ENCODE measurements at regions not wholly inside any gene's neighbourhood (a gene's known extent, or its start where the extent isn't known, plus 50 kb on each side); places are given as distances from the start of the nearest gene placed in this dataset.

DNA sequence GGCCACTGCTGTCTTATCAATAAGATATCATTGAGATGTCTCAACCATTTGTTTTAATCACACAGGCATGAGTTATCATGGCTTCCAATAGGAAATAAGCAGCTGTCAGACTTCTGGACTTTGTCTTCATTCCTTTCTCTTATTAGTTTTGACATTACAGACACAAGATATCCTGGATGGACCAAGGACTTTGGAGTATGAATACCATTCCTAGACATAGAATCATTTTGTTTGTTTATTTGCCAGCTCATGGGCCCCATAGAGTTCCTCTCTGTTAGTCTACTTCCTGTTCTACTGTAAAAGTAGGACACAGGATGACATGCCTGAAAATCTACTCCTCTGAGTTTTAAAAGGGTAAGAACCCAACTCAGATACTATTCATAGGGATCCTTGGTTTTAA lies 77.7 kb upstream of the KCNJ16 start:
- no peak overlapping the region for H3K27ac ChIP-seq (ENCODE audit: low read depth in 1 of 2, low read length in 2 of 2)

DNA sequence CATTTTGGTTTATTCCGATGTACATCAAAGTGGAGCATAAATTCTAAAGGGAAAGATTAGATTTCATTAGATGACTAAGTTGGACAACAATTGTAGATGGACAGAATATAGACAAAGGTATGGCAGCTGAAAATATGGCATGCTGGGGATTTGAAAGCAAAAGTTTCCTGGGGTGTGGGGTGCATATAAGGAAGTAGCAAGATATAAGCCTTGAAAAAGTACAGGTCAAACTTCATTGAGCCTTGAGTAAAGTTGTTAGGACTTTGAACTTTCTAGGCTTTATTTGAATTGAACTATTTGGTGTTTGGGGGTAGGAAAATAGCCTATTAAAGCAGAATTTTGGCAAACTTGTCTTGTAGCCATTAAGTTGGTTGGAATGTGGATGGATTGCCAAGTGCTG lies 75.8 kb upstream of the KCNJ16 start:
- ATAC-seq (ENCODE audit: low FRiP score) = no peak
- intact Hi-C loops (cut with DNase I) = no loop called here
- H3K9me3 ChIP-seq (ENCODE audit: control insufficient read depth, low read length) = peaks cover 2% of the 10 kb centered on the region
- H3K36me3 ChIP-seq (ENCODE audit: control insufficient read depth in 1 of 2, insufficient read depth in 2 of 2, low read length in 1 of 2) = no peaks in the 10 kb centered on the region
- no peak overlapping the region for H3K4me3 ChIP-seq (ENCODE audit: low read length in 2 of 2)
- H3K4me1 ChIP-seq (ENCODE audit: control insufficient read depth in 1 of 2, insufficient read depth in 2 of 2, low read length in 2 of 2) = no peaks in the 10 kb centered on the region
- no peak overlapping the region for H3K27ac ChIP-seq (ENCODE audit: low read depth in 1 of 2, low read length in 2 of 2)
- no peak for DNase-seq
- H3K27me3 ChIP-seq (ENCODE audit: control insufficient read depth in 1 of 2, insufficient read depth in 2 of 2, low read length in 1 of 2) = no peaks in the 10 kb centered on the region
- WGBS, 2 donors = 84 to 94% methylated on average over 1 of the region's 1 CpG

More for the DNA sequence above, 77.7 kb upstream of the KCNJ16 start:
- no peak for ATAC-seq (ENCODE audit: low FRiP score)
- Histone ChIP-seq H3K36me3 (ENCODE audit: control insufficient read depth in 1 of 2, insufficient read depth in 2 of 2, low read length in 1 of 2) (no peaks in the 10 kb centered on the region), H3K27me3 (ENCODE audit: control insufficient read depth in 1 of 2, insufficient read depth in 2 of 2, low read length in 1 of 2) (no peaks in the 10 kb centered on the region), H3K4me1 (ENCODE audit: control insufficient read depth in 1 of 2, insufficient read depth in 2 of 2, low read length in 2 of 2) (no peaks in the 10 kb centered on the region), H3K4me3 (ENCODE audit: low read length in 2 of 2) (no peak overlapping the region), H3K9me3 (ENCODE audit: control insufficient read depth, low read length) (peaks cover 2% of the 10 kb centered on the region)
- DNase-seq = no peak
- intact Hi-C loops (cut with DNase I) = no loop called here

DNA sequence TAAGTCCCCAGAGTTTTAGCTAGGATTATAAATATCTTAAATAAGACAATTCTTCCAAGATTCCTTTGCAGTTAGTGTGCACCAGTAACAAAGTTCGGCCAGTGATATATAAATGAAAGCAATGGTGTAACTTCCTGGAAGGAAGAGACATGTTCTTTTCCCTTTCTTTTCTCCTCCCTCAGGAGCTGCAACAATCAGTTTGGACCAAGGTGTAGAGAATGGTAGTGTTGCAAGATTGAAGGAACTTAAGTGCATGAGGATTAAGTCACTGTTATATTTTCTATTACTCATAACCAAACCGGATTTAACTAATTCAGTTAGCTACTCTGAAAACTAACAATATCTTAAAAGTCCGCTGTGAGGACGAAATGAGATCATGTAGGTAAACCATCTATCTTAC lies 68.9 kb upstream of the KCNJ16 start:
- H3K9me3 ChIP-seq (ENCODE audit: control insufficient read depth, low read length) = no peaks in the 10 kb centered on the region
- DNase-seq = no peak
- no peak overlapping the region for H3K4me3 ChIP-seq (ENCODE audit: low read length in 2 of 2)
- no peaks in the 10 kb centered on the region for H3K36me3 ChIP-seq (ENCODE audit: control insufficient read depth in 1 of 2, insufficient read depth in 2 of 2, low read length in 1 of 2)
- WGBS, 2 donors = 74 to 77% methylated on average over 4 of the region's 4 CpGs
- intact Hi-C loops (cut with DNase I) = no loop called here
- no peak for ATAC-seq (ENCODE audit: low FRiP score)
- H3K27ac ChIP-seq (ENCODE audit: low read depth in 1 of 2, low read length in 2 of 2) = no peak overlapping the region
- H3K27me3 ChIP-seq (ENCODE audit: control insufficient read depth in 1 of 2, insufficient read depth in 2 of 2, low read length in 1 of 2) = no peaks in the 10 kb centered on the region
- no peaks in the 10 kb centered on the region for H3K4me1 ChIP-seq (ENCODE audit: control insufficient read depth in 1 of 2, insufficient read depth in 2 of 2, low read length in 2 of 2)

DNA sequence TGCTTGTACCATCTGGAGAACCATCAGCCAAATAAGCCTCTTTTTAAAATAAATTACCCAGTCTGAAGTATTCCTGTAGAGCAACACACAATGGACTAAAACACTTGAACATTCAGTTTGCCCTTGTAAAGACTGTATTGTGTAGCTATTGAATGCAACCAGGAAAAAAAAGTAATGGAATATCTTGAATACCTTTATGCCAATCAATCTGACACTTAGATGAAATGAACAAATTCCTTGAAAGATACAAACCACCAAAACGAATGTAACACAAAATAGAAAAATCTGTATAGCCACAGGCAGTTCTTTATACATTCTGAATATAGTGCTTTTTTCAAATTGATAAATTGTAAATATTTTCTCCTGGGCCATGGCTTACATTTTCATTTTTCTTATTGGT lies 63.3 kb upstream of the KCNJ16 start:
- Histone ChIP-seq H3K4me3 (ENCODE audit: low read length in 2 of 2) (no peak overlapping the region), H3K9me3 (ENCODE audit: control insufficient read depth, low read length) (no peaks in the 10 kb centered on the region), H3K27ac (ENCODE audit: low read depth in 1 of 2, low read length in 2 of 2) (no peak overlapping the region), H3K36me3 (ENCODE audit: control insufficient read depth in 1 of 2, insufficient read depth in 2 of 2, low read length in 1 of 2) (no peaks in the 10 kb centered on the region), H3K27me3 (ENCODE audit: control insufficient read depth in 1 of 2, insufficient read depth in 2 of 2, low read length in 1 of 2) (no peaks in the 10 kb centered on the region), H3K4me1 (ENCODE audit: control insufficient read depth in 1 of 2, insufficient read depth in 2 of 2, low read length in 2 of 2) (no peaks in the 10 kb centered on the region)
- ATAC-seq (ENCODE audit: low FRiP score) (no peak), DNase-seq (no peak)
- 52 to 65% methylated on average over 1 of the region's 1 CpG for WGBS, 2 donors
- intact Hi-C loops (cut with DNase I) = no loop called here

- Histone ChIP-seq H3K4me3 (ENCODE audit: low read length in 2 of 2) (no peak overlapping the region), H3K4me1 (ENCODE audit: control insufficient read depth in 1 of 2, insufficient read depth in 2 of 2, low read length in 2 of 2) (no peaks in the 10 kb centered on the region), H3K27me3 (ENCODE audit: control insufficient read depth in 1 of 2, insufficient read depth in 2 of 2, low read length in 1 of 2) (no peaks in the 10 kb centered on the region), H3K27ac (ENCODE audit: low read depth in 1 of 2, low read length in 2 of 2) (no peak overlapping the region), H3K36me3 (ENCODE audit: control insufficient read depth in 1 of 2, insufficient read depth in 2 of 2, low read length in 1 of 2) (no peaks in the 10 kb centered on the region), H3K9me3 (ENCODE audit: control insufficient read depth, low read length) (no peaks in the 10 kb centered on the region)
- 10 to 16% methylated on average over 4 of the region's 4 CpGs for WGBS, 2 donors
- no peak for ATAC-seq (ENCODE audit: low FRiP score)
- intact Hi-C loops (cut with DNase I) = no loop called here
- DNase-seq = no peak
Observed at GRCh38 chr17:70013911-70014310, 61.1 kb upstream of the KCNJ16 start.

DNA sequence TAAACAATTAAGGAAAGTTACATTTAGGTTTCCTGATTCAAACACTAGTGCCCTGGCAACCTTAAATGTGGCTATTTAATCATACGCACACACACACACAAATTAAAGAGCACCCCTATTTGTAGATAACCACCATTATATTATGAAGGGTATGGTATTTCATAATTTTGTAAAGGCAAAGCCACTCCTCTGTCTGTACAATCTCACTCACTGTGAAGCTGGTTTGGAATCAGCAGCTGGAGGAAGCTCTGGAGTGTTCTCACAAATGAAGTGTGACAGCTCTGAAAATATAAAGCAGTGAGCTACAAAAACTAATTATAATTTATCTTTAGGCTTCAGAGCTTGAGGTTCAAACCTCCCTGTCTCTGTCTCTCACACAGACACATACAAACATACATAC lies 57.9 kb upstream of the KCNJ16 start:
- WGBS, 2 donors = 96 to 100% methylated on average over 1 of the region's 1 CpG
- Histone ChIP-seq H3K27me3 (ENCODE audit: control insufficient read depth in 1 of 2, insufficient read depth in 2 of 2, low read length in 1 of 2) (no peaks in the 10 kb centered on the region), H3K36me3 (ENCODE audit: control insufficient read depth in 1 of 2, insufficient read depth in 2 of 2, low read length in 1 of 2) (no peaks in the 10 kb centered on the region), H3K4me1 (ENCODE audit: control insufficient read depth in 1 of 2, insufficient read depth in 2 of 2, low read length in 2 of 2) (peaks cover 0 to 3% of the 10 kb centered on the region in 2 donors), H3K27ac (ENCODE audit: low read depth in 1 of 2, low read length in 2 of 2) (no peak overlapping the region), H3K4me3 (ENCODE audit: low read length in 2 of 2) (no peak overlapping the region), H3K9me3 (ENCODE audit: control insufficient read depth, low read length) (no peaks in the 10 kb centered on the region)
- no peak for ATAC-seq (ENCODE audit: low FRiP score)
- DNase-seq = no peak
- intact Hi-C loops (cut with DNase I) = no loop called here

- Histone ChIP-seq H3K36me3 (ENCODE audit: control insufficient read depth in 1 of 2, insufficient read depth in 2 of 2, low read length in 1 of 2) (no peaks in the 10 kb centered on the region), H3K4me3 (ENCODE audit: low read length in 2 of 2) (no peak overlapping the region), H3K4me1 (ENCODE audit: control insufficient read depth in 1 of 2, insufficient read depth in 2 of 2, low read length in 2 of 2) (peaks cover 0 to 3% of the 10 kb centered on the region in 2 donors), H3K27ac (ENCODE audit: low read depth in 1 of 2, low read length in 2 of 2) (no peak overlapping the region), H3K9me3 (ENCODE audit: control insufficient read depth, low read length) (no peaks in the 10 kb centered on the region), H3K27me3 (ENCODE audit: control insufficient read depth in 1 of 2, insufficient read depth in 2 of 2, low read length in 1 of 2) (no peaks in the 10 kb centered on the region)
- no peak for ATAC-seq (ENCODE audit: low FRiP score)
- no peak for DNase-seq
- intact Hi-C loops (cut with DNase I) = no loop called here
Observed at GRCh38 chr17:70017941-70018340, 57.1 kb upstream of the KCNJ16 start.

GRCh38 chr17:70021726-70022125 lies 53.3 kb upstream of the KCNJ16 start:
- H3K27ac ChIP-seq (ENCODE audit: low read depth in 1 of 2, low read length in 2 of 2) = no peak overlapping the region
- DNase-seq (peak in 1 of 2 donors; percentile 28), ATAC-seq (ENCODE audit: low FRiP score) (no peak)
- no peaks in the 10 kb centered on the region for H3K27me3 ChIP-seq (ENCODE audit: control insufficient read depth in 1 of 2, insufficient read depth in 2 of 2, low read length in 1 of 2)
- H3K36me3 ChIP-seq (ENCODE audit: control insufficient read depth in 1 of 2, insufficient read depth in 2 of 2, low read length in 1 of 2) = no peaks in the 10 kb centered on the region
- 14 to 17% methylated on average over 5 of the region's 5 CpGs for WGBS, 2 donors
- no peaks in the 10 kb centered on the region for H3K9me3 ChIP-seq (ENCODE audit: control insufficient read depth, low read length)
- intact Hi-C loops (cut with DNase I) = no loop called here
- H3K4me3 ChIP-seq (ENCODE audit: low read length in 2 of 2) = no peak overlapping the region
- H3K4me1 ChIP-seq (ENCODE audit: control insufficient read depth in 1 of 2, insufficient read depth in 2 of 2, low read length in 2 of 2) = peaks cover 0 to 3% of the 10 kb centered on the region in 2 donors

- 27 to 32% methylated on average over 3 of the region's 3 CpGs for WGBS, 2 donors
- no peaks in the 10 kb centered on the region for H3K36me3 ChIP-seq (ENCODE audit: control insufficient read depth in 1 of 2, insufficient read depth in 2 of 2, low read length in 1 of 2)
- intact Hi-C loops (cut with DNase I) = no loop called here
- DNase-seq (no peak), ATAC-seq (ENCODE audit: low FRiP score) (no peak)
- no peak overlapping the region for H3K27ac ChIP-seq (ENCODE audit: low read depth in 1 of 2, low read length in 2 of 2)
- peaks cover 0 to 3% of the 10 kb centered on the region in 2 donors for H3K4me1 ChIP-seq (ENCODE audit: control insufficient read depth in 1 of 2, insufficient read depth in 2 of 2, low read length in 2 of 2)
- H3K27me3 ChIP-seq (ENCODE audit: control insufficient read depth in 1 of 2, insufficient read depth in 2 of 2, low read length in 1 of 2) = no peaks in the 10 kb centered on the region
- H3K9me3 ChIP-seq (ENCODE audit: control insufficient read depth, low read length) = no peaks in the 10 kb centered on the region
- no peak overlapping the region for H3K4me3 ChIP-seq (ENCODE audit: low read length in 2 of 2)
Observed at GRCh38 chr17:70022175-70022574, 52.9 kb upstream of the KCNJ16 start.

Measured in aorta (tissue), 5 donors.